Progenitor cell of endocrine pancreas (in vitro differentiated cells): ENCODE measurements at regions not wholly inside any gene's neighbourhood (a gene's known extent, or its start where the extent isn't known, plus 50 kb on each side); places are given as distances from the start of the nearest gene placed in this dataset.

Experiments
- DNase-seq: peaks from one replicate; pipeline ENCODE4 v3.0.0; 2021; ENCODE audit warnings: low spot score; ENCODE audit not compliant: unreplicated experiment
- H3K27ac Mint-ChIP-seq: 2 replicates; pipeline ENCODE4 v1.8.0; 2021; ENCODE audit warnings: mild to moderate bottlenecking, moderate library complexity, mixed read lengths
- H3K27me3 Mint-ChIP-seq: 2 replicates; pipeline ENCODE4 v1.8.0; 2021; ENCODE audit warnings: mixed read lengths
- H3K36me3 Mint-ChIP-seq: 2 replicates; pipeline ENCODE4 v1.8.0; 2022; ENCODE audit warnings: mixed read lengths; ENCODE audit not compliant: insufficient read depth
- H3K4me1 Mint-ChIP-seq: 2 replicates; pipeline ENCODE4 v1.8.0; 2021; ENCODE audit warnings: low read depth, mixed read lengths
- H3K4me3 Mint-ChIP-seq: 2 replicates; pipeline ENCODE4 v1.8.0; 2021; ENCODE audit warnings: low read depth, mild to moderate bottlenecking, moderate library complexity, mixed read lengths
- H3K9me3 Mint-ChIP-seq: 2 replicates; pipeline ENCODE4 v1.8.0; 2021; ENCODE audit warnings: low read depth, mixed read lengths
- TF ChIP-seq, protein P1 (sequence below): fragments of 200-600 bp; sonication (generic); IDR thresholded peaks from one replicate; pipeline ENCODE4 v1.5.0; 2021; ENCODE audit warnings: antibody characterized with exemption, mild to moderate bottlenecking; ENCODE audit not compliant: unreplicated experiment

DNA sequence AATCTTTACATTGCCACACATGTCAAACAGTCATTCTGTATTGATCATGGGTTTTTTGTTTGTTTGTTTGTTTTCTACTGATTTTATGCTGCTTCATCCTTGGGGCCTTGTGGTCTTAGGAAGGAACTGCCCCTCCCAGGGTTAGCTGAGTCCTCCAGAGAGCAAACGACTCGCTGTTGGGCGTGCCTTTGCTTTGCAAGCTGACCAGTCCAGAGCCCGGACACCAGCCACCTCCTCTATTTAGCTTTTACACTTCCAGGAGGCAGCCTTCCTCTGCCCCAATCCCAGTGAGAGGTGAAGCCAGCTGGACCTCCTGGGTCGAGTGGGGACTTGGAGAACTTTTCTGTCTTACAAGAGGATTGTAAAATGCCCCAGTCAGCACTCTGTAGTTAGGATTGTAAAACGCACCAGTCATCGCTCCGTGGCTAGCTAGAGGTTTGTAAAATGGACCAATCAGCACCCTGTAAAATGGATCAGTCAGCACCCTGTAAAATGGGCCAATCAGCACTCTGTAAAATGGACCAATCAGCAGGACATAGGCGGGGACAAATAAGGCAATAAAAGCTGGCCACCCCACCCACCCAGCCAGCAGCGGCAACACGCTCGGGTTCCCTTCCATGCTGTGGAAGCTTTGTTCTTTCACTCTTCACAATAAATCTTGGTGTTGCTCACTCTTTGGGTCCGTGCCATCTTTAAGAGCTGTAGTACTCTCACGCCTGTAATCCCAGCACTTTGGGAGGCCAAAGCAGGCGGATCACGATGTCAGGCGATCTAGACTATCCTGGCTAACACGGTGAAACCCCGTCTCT, 154.4 kb downstream of the ERCC6L2 start:
- Mint-ChIP-seq H3K4me3 (no peak overlapping the region), H3K36me3 (no peaks in the 10 kb centered on the region), H3K27me3 (peaks cover 66% of the 10 kb centered on the region), H3K4me1 (peaks cover 6% of the 10 kb centered on the region), H3K9me3 (no peaks in the 10 kb centered on the region), H3K27ac (peak overlapping the region; percentile 52)
- no peak for DNase-seq
- TF ChIP-seq, protein P1, sequence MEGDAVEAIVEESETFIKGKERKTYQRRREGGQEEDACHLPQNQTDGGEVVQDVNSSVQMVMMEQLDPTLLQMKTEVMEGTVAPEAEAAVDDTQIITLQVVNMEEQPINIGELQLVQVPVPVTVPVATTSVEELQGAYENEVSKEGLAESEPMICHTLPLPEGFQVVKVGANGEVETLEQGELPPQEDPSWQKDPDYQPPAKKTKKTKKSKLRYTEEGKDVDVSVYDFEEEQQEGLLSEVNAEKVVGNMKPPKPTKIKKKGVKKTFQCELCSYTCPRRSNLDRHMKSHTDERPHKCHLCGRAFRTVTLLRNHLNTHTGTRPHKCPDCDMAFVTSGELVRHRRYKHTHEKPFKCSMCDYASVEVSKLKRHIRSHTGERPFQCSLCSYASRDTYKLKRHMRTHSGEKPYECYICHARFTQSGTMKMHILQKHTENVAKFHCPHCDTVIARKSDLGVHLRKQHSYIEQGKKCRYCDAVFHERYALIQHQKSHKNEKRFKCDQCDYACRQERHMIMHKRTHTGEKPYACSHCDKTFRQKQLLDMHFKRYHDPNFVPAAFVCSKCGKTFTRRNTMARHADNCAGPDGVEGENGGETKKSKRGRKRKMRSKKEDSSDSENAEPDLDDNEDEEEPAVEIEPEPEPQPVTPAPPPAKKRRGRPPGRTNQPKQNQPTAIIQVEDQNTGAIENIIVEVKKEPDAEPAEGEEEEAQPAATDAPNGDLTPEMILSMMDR, result no peak

DNA sequence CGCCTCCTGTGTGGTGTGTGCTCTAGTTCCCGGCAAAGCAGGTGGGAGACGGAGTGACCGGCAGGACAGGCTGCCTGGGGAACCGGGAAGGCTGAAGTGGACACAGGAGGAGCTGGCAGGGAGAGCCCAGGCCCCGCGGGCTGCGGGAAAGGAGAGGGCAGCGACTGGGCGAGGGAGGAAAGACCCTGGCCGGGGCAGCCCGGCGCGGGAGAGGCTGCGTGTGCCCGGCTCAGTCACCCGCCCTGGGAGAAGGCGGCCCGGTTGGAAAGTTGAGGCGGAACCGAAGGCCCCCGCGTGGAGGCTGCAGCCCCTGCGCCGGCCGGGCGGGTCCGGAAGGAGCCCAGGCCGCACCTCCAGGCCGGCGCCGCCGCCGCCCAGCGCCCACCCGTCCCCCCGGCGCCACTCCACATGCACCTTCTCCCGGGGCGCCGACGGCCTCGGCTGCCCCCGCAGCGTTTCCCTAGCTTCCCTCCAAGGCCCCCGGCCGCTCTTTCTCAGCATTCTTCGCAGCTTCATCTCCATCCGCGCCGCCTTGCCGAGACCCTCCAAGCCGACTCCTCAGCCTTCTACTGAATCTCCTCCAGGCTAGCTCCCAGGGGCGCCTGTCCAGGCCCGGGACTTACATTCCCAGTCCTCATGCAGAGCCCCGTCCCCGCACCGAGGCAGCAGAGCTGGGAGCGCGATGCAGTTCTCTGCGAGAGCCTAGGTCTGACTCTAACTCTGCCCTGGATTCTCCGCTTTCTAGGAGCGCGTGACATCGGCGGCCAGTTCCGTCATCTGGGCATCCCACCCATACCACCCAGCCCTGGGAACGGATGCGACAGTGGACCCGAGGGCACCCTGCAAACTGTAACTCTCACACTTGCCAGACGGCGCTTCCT, 152.0 kb downstream of the ERCC6L2 start:
- Mint-ChIP-seq H3K27me3 (peaks cover 85% of the 10 kb centered on the region), H3K9me3 (no peaks in the 10 kb centered on the region), H3K4me3 (peak overlapping the region; percentile 67), H3K27ac (peak overlapping the region; percentile 21), H3K36me3 (no peaks in the 10 kb centered on the region), H3K4me1 (peaks cover 9% of the 10 kb centered on the region)
- TF ChIP-seq, protein P1, result no peak
- no peak for DNase-seq

DNA sequence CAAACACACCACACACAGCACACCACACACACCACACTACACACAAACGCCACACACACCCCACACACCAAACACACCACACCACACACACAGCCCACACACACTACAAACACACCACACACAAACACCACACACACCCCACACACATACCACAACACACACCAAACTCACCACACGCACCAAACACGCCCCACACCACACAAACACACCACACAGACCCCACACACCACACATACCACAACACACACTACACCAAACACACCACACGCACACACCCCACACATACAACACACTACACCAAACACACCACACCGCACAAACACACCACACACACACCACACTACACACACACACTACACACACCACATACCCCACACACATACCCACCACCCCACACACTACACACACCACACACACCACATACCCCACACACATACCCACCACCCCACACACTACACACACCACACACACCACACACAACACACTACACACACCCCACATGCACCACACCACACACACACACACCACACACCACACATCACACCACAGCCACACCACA, 151.2 kb downstream of the ERCC6L2 start:
- TF ChIP-seq, protein P1, result no peak
- Mint-ChIP-seq H3K36me3 (no peaks in the 10 kb centered on the region), H3K9me3 (no peaks in the 10 kb centered on the region), H3K4me1 (peaks cover 14% of the 10 kb centered on the region), H3K27me3 (peaks cover 85% of the 10 kb centered on the region), H3K4me3 (no peak overlapping the region), H3K27ac (peak overlapping the region; percentile 53)
- no peak for DNase-seq

DNA sequence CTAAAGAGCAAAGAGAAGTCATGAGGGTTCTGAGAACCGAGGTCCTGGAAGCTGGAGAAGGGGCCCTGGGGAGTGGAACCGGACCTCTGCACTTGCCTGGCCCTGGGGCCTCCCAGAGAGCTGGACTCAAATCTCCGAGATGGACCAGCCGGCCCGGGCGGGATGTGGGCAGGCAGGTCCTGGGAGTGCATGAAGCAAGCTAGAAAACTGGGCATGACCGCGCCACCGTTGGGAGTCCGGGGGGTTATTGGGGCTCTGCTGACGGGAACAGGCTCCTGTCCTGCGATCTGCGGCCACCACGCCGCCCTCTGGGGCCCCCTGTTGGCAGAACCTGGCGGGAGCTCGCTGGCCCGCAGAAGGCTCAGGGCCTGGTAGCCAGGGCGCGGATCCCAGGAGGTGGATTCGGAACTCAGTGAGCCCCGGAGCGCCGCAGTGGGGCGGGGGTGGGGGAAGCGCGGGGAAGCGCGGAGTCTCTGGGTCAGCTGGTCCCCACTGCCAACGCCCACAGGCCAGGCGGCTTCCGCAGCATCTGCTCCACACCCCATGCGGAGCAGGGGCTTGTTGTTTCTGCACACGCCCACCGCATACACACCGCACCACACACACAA, 150.6 kb downstream of the ERCC6L2 start:
- Mint-ChIP-seq H3K27ac (peak overlapping the region; percentile 21), H3K9me3 (no peaks in the 10 kb centered on the region), H3K27me3 (peaks cover 83% of the 10 kb centered on the region), H3K4me1 (peaks cover 14% of the 10 kb centered on the region), H3K4me3 (no peak overlapping the region), H3K36me3 (no peaks in the 10 kb centered on the region)
- peak; percentile 59 for DNase-seq
- TF ChIP-seq, protein P1, result peak; percentile 66

DNA sequence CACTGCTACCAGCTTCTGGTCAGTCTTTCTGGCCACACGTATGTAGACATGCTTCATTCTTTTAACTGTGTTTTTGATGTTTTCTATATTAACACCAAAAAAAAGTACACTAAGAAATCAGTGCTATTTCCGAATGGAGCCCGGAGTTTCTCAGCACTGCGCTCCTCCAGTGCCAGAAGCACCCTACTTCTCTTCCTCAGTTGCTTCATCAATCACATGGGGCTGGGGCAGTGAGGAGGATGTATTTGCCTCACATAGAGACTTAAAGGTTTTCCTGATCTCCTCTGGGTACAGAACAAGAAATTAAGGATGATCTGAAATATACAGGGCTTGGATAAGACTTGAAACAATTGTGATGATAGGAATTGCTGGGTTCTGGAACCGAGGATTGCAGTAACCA, 148.0 kb downstream of the ERCC6L2 start:
- no peak overlapping the region for H3K27ac Mint-ChIP-seq
- DNase-seq, result no peak
- H3K36me3 Mint-ChIP-seq, result peaks cover 1% of the 10 kb centered on the region
- no peaks in the 10 kb centered on the region for H3K9me3 Mint-ChIP-seq
- peaks cover 87% of the 10 kb centered on the region for H3K27me3 Mint-ChIP-seq
- TF ChIP-seq, protein P1, result no peak
- H3K4me1 Mint-ChIP-seq, result peaks cover 14% of the 10 kb centered on the region
- H3K4me3 Mint-ChIP-seq, result no peak overlapping the region
